Limb (tissue), 2 donors: ENCODE measurements at regions not wholly inside any gene's neighbourhood (a gene's known extent, or its start where the extent isn't known, plus 50 kb on each side); places are given as distances from the start of the nearest gene placed in this dataset.

ENCODE experiments used
- DNase-seq, 2 donors: peaks; one replicate each; pipeline ENCODE4 v3.0.0-alpha.2; 2016; ENCODE audit errors: extremely low spot score in 2 of 2

GRCh38 chr9:129289883-129290282, 111.8 kb upstream of the IER5L start:
- DNase-seq: peak in 1 of 2 donors; percentile 6

- DNase-seq: peak in 1 of 2 donors; percentile 12
Measured at GRCh38 chr9:129289131-129289731, 111.2 kb upstream of the IER5L start.

- peak in 1 of 2 donors; percentile 26 for DNase-seq
Measured at GRCh38 chr9:129287619-129288305, 109.7 kb upstream of the IER5L start.

GRCh38 chr9:129285979-129286772, 108.1 kb upstream of the IER5L start:
- DNase-seq: peak in 1 of 2 donors; percentile 21

GRCh38 chr9:129285382-129285781, 107.3 kb upstream of the IER5L start:
- no peak for DNase-seq

- peak in 1 of 2 donors; percentile 23 for DNase-seq
Measured at GRCh38 chr9:129284607-129285291, 106.7 kb upstream of the IER5L start.

- DNase-seq: peak in 1 of 2 donors; percentile 24
Measured at GRCh38 chr9:129283705-129284606, 105.9 kb upstream of the IER5L start.

- DNase-seq: peak in 1 of 2 donors; percentile 17
Measured at GRCh38 chr9:129283291-129283691, 105.2 kb upstream of the IER5L start.

- peak in 1 of 2 donors; percentile 27 for DNase-seq
Measured at GRCh38 chr9:129282731-129283211, 104.7 kb upstream of the IER5L start.

- DNase-seq: peak in 1 of 2 donors; percentile 22
Measured at GRCh38 chr9:129282272-129282671, 104.2 kb upstream of the IER5L start.

GRCh38 chr9:129281506-129282145, 103.6 kb upstream of the IER5L start:
- DNase-seq: peak in 1 of 2 donors; percentile 16

GRCh38 chr9:129280623-129281271, 102.7 kb upstream of the IER5L start:
- DNase-seq: peak in 1 of 2 donors; percentile 21

- DNase-seq: peak in 1 of 2 donors; percentile 7
Measured at GRCh38 chr9:129280236-129280622, 102.2 kb upstream of the IER5L start.

GRCh38 chr9:129278391-129279237, 100.6 kb upstream of the IER5L start:
- DNase-seq: peak in 1 of 2 donors; percentile 50

GRCh38 chr9:129276486-129277230, 98.6 kb upstream of the IER5L start:
- DNase-seq: no peak

GRCh38 chr9:129275626-129276247, 97.7 kb upstream of the IER5L start:
- no peak for DNase-seq

GRCh38 chr9:129273941-129274684, 96.1 kb upstream of the IER5L start:
- DNase-seq: no peak
